ENCODE measurements at regions not wholly inside any gene's neighbourhood (a gene's known extent, or its start where the extent isn't known, plus 50 kb on each side); places are given as distances from the start of the nearest gene placed in this dataset.

GRCh38 chr4:120319046-120319767, 252.6 kb upstream of the MAD2L1 start:
- no peak overlapping the region for H3K27ac ChIP-seq
- H3K4me3 ChIP-seq: no peak overlapping the region
- no peaks in the 10 kb centered on the region for H3K4me1 ChIP-seq
- intact Hi-C loops (cut with DNase I): no loop called here
- ATAC-seq: no peak
- H3K9me3 ChIP-seq: no peaks in the 10 kb centered on the region
- H3K36me3 ChIP-seq (ENCODE audit: insufficient read depth in 1 of 2, low read depth in 1 of 2): no peaks in the 10 kb centered on the region
- H3K27me3 ChIP-seq (ENCODE audit: insufficient read depth in 3 of 3, low read length in 2 of 3): no peaks in the 10 kb centered on the region
- 12 to 27% (median 18%) methylated on average over 1 of the region's 1 CpG for WGBS, 3 donors
- no peak for DNase-seq
- no peak for TF ChIP-seq CTCF (IDR thresholded peaks at IDR 0.05)

- no peaks in the 10 kb centered on the region for H3K36me3 ChIP-seq (ENCODE audit: insufficient read depth in 1 of 2, low read depth in 1 of 2)
- no peak for TF ChIP-seq CTCF (IDR thresholded peaks at IDR 0.05)
- DNase-seq: no peak
- no peak overlapping the region for H3K4me3 ChIP-seq
- no peaks in the 10 kb centered on the region for H3K9me3 ChIP-seq
- no peaks in the 10 kb centered on the region for H3K4me1 ChIP-seq
- intact Hi-C loops (cut with DNase I): no loop called here
- H3K27me3 ChIP-seq (ENCODE audit: insufficient read depth in 3 of 3, low read length in 2 of 3): no peaks in the 10 kb centered on the region
- no peak for ATAC-seq
- no peak overlapping the region for H3K27ac ChIP-seq
- 64 to 68% (median 65%) methylated on average over 5 of the region's 5 CpGs for WGBS, 3 donors
Observed at GRCh38 chr4:120318196-120318846, 251.7 kb upstream of the MAD2L1 start.

- Histone ChIP-seq H3K4me3 (no peak overlapping the region), H3K36me3 (ENCODE audit: insufficient read depth in 1 of 2, low read depth in 1 of 2) (no peaks in the 10 kb centered on the region), H3K9me3 (no peaks in the 10 kb centered on the region), H3K27me3 (ENCODE audit: insufficient read depth in 3 of 3, low read length in 2 of 3) (no peaks in the 10 kb centered on the region), H3K27ac (no peak overlapping the region), H3K4me1 (no peaks in the 10 kb centered on the region)
- no peak for TF ChIP-seq CTCF (IDR thresholded peaks at IDR 0.05)
- DNase-seq (no peak), ATAC-seq (no peak)
- 79 to 94% (median 85%) methylated on average over 2 of the region's 2 CpGs for WGBS, 3 donors
- intact Hi-C loops (cut with DNase I): no loop called here
Observed at GRCh38 chr4:120317713-120318112, 251.1 kb upstream of the MAD2L1 start.

GRCh38 chr4:120316416-120316815, 249.8 kb upstream of the MAD2L1 start:
- no peak for ATAC-seq
- no peak overlapping the region for H3K4me3 ChIP-seq
- DNase-seq: no peak
- no peaks in the 10 kb centered on the region for H3K27me3 ChIP-seq (ENCODE audit: insufficient read depth in 3 of 3, low read length in 2 of 3)
- no peaks in the 10 kb centered on the region for H3K4me1 ChIP-seq
- TF ChIP-seq CTCF (IDR thresholded peaks at IDR 0.05): no peak
- H3K9me3 ChIP-seq: no peaks in the 10 kb centered on the region
- no peak overlapping the region for H3K27ac ChIP-seq
- 29 to 43% (median 31%) methylated on average over 1 of the region's 1 CpG for WGBS, 3 donors
- intact Hi-C loops (cut with DNase I): no loop called here
- H3K36me3 ChIP-seq (ENCODE audit: insufficient read depth in 1 of 2, low read depth in 1 of 2): no peaks in the 10 kb centered on the region
